CD4-positive, alpha-beta T cell (primary cell): ENCODE measurements at regions not wholly inside any gene's neighbourhood (a gene's known extent, or its start where the extent isn't known, plus 50 kb on each side); places are given as distances from the start of the nearest gene placed in this dataset.

Experiments
- ATAC-seq: fragments of 200-7000 bp; cut with Tn5 transposase; one replicate; pipeline ENCODE4 v1.10.0; 2022; ENCODE audit warnings: mild to moderate bottlenecking; ENCODE audit not compliant: poor library complexity
- CTCF ChIA-PET: fragments of 350-600 bp; sonication (Branson Sonifier 250); formaldehyde crosslinking; loops from one replicate; lab custom pipeline; 2021; ENCODE audit warnings: antibody characterized with exemption, inconsistent platforms; lab: Charles Lee
- POLR2A ChIA-PET: fragments of 350-600 bp; sonication (Branson Sonifier 250); formaldehyde crosslinking; loops from one replicate; lab custom pipeline; 2021; ENCODE audit warnings: antibody characterized with exemption, inconsistent platforms; lab: Charles Lee
- DNase-seq, 14 experiments: peaks; one replicate each; pipeline ENCODE4 v3.0.0-alpha.2; 2013 to 2020; ENCODE audit warnings: mixed read lengths in 2 of 14
- H3K27ac ChIP-seq, 2 donors: one replicate each; pipeline versions ENCODE4 v1.5.1 to v1.7.0; 2013; ENCODE audit warnings: low read length in 2 of 2, low read depth in 1 of 2, mild to moderate bottlenecking in 1 of 2
- H3K27me3 ChIP-seq, 2 experiments: 1 replicate in 1 of 2; 2 replicates in 1 of 2; pipeline versions ENCODE4 v1.6.1 to v1.7.0; 2013; ENCODE audit warnings: low read length in 2 of 2, control low read depth in 1 of 2, mild to moderate bottlenecking in 1 of 2, moderate library complexity in 1 of 2; ENCODE audit not compliant: insufficient read depth in 2 of 2, control insufficient read depth in 1 of 2
- H3K36me3 ChIP-seq: one replicate; pipeline ENCODE4 v1.6.1; 2013; ENCODE audit warnings: low read length, control low read depth; ENCODE audit not compliant: insufficient read depth
- H3K4me1 ChIP-seq: one replicate; pipeline ENCODE4 v1.6.1; 2013; ENCODE audit warnings: low read length, control low read depth; ENCODE audit not compliant: insufficient read depth
- H3K4me3 ChIP-seq: one replicate; pipeline ENCODE4 v1.5.1; 2013; ENCODE audit warnings: mild to moderate bottlenecking, low read length, moderate library complexity
- H3K9me3 ChIP-seq, 2 experiments: 1 replicate in 1 of 2; 2 replicates in 1 of 2; pipeline versions ENCODE4 v1.6.1 to v1.7.0; 2013; ENCODE audit warnings: low read length in 2 of 2, mild to moderate bottlenecking in 2 of 2, control low read depth in 1 of 2, moderate library complexity in 1 of 2; ENCODE audit not compliant: control insufficient read depth in 1 of 2, insufficient read depth in 1 of 2
- H3K27ac Mint-ChIP-seq: one replicate; pipeline ENCODE4 v1.8.0; 2020; ENCODE audit warnings: mixed read lengths
- H3K27me3 Mint-ChIP-seq: one replicate; pipeline ENCODE4 v1.8.0; 2021; ENCODE audit warnings: mixed read lengths
- H3K36me3 Mint-ChIP-seq: one replicate; pipeline ENCODE4 v1.8.0; 2021; ENCODE audit warnings: low read depth, mixed read lengths
- H3K4me1 Mint-ChIP-seq: one replicate; pipeline ENCODE4 v1.8.0; 2021; ENCODE audit warnings: low read depth, mixed read lengths
- H3K4me3 Mint-ChIP-seq: one replicate; pipeline ENCODE4 v1.8.0; 2020; ENCODE audit warnings: mild to moderate bottlenecking, mixed read lengths
- H3K9me3 Mint-ChIP-seq: one replicate; pipeline ENCODE4 v1.8.0; 2020; ENCODE audit warnings: mixed read lengths
- intact Hi-C, 2 experiments: fragments of 100-400 bp; cut with DNase I in 1 of 2; cut with micrococcal nuclease in 1 of 2; formaldehyde crosslinking; loops; one replicate each; pipeline versions ENCODE4 v1.15.1 to v1.9.0; 2023 to 2025; cut with DNase I, micrococcal nuclease
- TF ChIP-seq, protein P1 (sequence below): fragments of 200-600 bp; IDR thresholded peaks from one replicate; pipeline ENCODE4 v1.8.0; 2022; ENCODE audit warnings: antibody characterized with exemption, mild to moderate bottlenecking

DNA sequence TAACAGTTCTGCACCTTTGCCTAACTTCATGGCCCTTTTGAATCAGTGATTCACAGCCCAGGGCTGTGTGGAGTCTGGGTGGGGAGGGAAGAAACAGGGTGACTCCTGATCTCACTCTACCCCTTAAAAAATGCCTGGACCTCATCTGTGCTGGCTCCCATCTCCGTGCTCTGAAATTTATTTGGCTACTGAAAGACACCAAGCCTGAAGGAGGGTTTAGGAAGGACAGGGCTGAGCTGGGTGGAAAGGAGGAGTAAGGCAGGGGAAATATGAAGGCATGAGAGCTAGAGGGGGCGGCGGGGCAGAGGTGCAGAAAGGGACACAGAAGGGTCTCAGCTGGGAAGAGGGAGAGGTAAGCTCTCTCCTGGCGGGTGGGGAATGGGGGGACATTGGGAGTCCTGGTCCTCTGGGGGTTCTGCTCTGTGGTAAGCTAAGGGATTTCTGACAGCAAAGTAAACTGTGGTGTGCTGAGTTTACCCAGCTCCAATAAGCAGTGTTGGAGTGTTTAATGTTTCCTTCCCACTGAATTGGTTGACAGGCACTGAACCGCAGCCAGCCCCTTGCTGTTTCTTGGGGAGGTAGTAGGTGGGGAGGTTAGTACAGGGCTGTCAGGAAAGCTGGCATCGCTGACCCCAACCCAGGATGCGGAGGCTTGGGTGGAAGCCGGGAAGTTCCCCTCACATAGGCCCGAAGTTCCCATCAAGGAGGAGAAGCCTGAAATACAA is 71.1 kb downstream of the RPUSD4 start:
- no peak overlapping the region for H3K4me3 Mint-ChIP-seq
- no peak overlapping the region for H3K27ac Mint-ChIP-seq
- Histone ChIP-seq H3K4me1 (no peaks in the 10 kb centered on the region), H3K27ac (no peak overlapping the region), H3K9me3 (no peaks in the 10 kb centered on the region), H3K36me3 (no peaks in the 10 kb centered on the region), H3K27me3 (peaks cover 2 to 5% of the 10 kb centered on the region in 2 experiments), H3K4me3 (no peak overlapping the region)
- DNase-seq (no peak), ATAC-seq (no peak)
- ChIA-PET CTCF (no interaction called here), POLR2A (no interaction called here)
- H3K4me1 Mint-ChIP-seq = no peaks in the 10 kb centered on the region
- H3K27me3 Mint-ChIP-seq = peaks cover 14% of the 10 kb centered on the region
- TF ChIP-seq, protein P1, sequence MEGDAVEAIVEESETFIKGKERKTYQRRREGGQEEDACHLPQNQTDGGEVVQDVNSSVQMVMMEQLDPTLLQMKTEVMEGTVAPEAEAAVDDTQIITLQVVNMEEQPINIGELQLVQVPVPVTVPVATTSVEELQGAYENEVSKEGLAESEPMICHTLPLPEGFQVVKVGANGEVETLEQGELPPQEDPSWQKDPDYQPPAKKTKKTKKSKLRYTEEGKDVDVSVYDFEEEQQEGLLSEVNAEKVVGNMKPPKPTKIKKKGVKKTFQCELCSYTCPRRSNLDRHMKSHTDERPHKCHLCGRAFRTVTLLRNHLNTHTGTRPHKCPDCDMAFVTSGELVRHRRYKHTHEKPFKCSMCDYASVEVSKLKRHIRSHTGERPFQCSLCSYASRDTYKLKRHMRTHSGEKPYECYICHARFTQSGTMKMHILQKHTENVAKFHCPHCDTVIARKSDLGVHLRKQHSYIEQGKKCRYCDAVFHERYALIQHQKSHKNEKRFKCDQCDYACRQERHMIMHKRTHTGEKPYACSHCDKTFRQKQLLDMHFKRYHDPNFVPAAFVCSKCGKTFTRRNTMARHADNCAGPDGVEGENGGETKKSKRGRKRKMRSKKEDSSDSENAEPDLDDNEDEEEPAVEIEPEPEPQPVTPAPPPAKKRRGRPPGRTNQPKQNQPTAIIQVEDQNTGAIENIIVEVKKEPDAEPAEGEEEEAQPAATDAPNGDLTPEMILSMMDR = no peak
- no peaks in the 10 kb centered on the region for H3K9me3 Mint-ChIP-seq
- intact Hi-C loops = no loop called here
- no peaks in the 10 kb centered on the region for H3K36me3 Mint-ChIP-seq

DNA sequence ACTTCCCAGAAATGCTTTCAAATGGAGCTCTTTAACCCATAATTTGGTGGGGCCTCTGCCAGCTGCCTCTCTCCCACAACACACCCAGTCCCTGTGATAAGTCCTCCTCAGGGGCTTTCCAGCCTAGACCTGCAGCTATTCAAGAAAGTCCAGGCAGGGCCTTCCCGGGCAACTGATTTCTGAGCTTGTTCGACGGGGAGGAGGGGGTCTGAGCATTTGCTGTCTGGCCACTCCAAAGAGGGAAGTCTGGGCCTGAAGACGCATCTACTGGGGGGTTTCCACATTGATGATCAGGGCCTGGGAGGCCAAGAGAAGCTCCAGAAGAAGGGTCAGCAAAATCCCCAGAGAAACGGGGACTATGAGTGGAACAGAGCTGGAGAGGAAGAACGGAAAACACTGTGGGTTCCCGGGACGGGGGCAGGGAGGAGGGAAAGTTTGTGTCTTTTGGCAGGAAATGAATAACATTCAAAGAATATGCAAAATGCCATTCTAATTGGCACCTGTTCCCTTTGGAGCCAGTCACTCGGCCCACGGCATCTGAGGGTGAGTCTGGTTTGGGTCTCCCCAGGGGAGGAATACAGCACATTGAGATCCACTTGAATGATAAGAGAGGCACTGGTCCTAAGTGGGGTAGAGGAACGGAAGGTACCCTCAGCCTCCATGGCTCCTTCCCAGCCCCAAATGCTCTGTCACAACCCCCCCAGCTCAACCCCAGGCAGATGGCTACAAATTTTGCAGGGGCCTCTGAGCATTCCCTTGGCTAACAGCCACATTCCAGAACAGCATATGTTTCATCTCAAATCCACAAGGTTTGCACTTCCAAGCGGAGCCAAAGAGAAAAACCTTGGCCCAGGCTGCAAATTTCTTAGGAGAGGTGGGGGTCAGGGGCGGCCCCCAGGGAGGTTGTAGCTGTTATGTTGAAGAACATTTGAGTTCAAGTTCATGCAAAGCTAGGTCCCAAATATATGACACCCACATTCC is 72.0 kb downstream of the RPUSD4 start:
- ChIA-PET CTCF (no interaction called here), POLR2A (no interaction called here)
- Mint-ChIP-seq H3K9me3 (no peaks in the 10 kb centered on the region), H3K27ac (no peak overlapping the region), H3K4me1 (no peaks in the 10 kb centered on the region), H3K4me3 (no peak overlapping the region), H3K36me3 (no peaks in the 10 kb centered on the region), H3K27me3 (peaks cover 14% of the 10 kb centered on the region)
- TF ChIP-seq, protein P1 = no peak
- Histone ChIP-seq H3K36me3 (no peaks in the 10 kb centered on the region), H3K4me1 (no peaks in the 10 kb centered on the region), H3K4me3 (no peak overlapping the region), H3K9me3 (no peaks in the 10 kb centered on the region), H3K27me3 (peaks cover 2 to 5% of the 10 kb centered on the region in 2 experiments), H3K27ac (no peak overlapping the region)
- DNase-seq (no peak), ATAC-seq (no peak)
- intact Hi-C loops = no loop called here

- TF ChIP-seq, protein P1 = no peak
- H3K27me3 Mint-ChIP-seq = peaks cover 14% of the 10 kb centered on the region
Observed at GRCh38 chr11:126138636-126139035, 72.8 kb downstream of the RPUSD4 start.

More at GRCh38 chr11:126138636-126139035, 72.8 kb downstream of the RPUSD4 start:
- Histone ChIP-seq H3K4me3 (no peak overlapping the region), H3K4me1 (no peaks in the 10 kb centered on the region), H3K36me3 (no peaks in the 10 kb centered on the region), H3K9me3 (no peaks in the 10 kb centered on the region), H3K27ac (no peak overlapping the region), H3K27me3 (peaks cover 2 to 5% of the 10 kb centered on the region in 2 experiments)
- CTCF ChIA-PET = no interaction called here
- Mint-ChIP-seq H3K4me3 (no peak overlapping the region), H3K9me3 (no peaks in the 10 kb centered on the region), H3K27ac (no peak overlapping the region), H3K36me3 (no peaks in the 10 kb centered on the region), H3K4me1 (no peaks in the 10 kb centered on the region)
- DNase-seq (no peak), ATAC-seq (no peak)
- POLR2A ChIA-PET = no interaction called here
- intact Hi-C loops = no loop called here
